ENCODE measurements at regions not wholly inside any gene's neighbourhood (a gene's known extent, or its start where the extent isn't known, plus 50 kb on each side); places are given as distances from the start of the nearest gene placed in this dataset.
"Not testable (repeated sequence)": the region's sequence is repeated elsewhere in the genome, so short reads cannot be mapped to it uniquely, and the experiment has no call there.

GRCh38 chr18:30175061-30175574 is 867.4 kb downstream of the DSC3 start:
- peak; percentile 29 for DNase-seq (ENCODE audit: low read depth)

- DNase-seq (ENCODE audit: low read depth), result no peak
Measured at GRCh38 chr18:30163573-30163972, 879.0 kb downstream of the DSC3 start.

GRCh38 chr18:30160124-30160523 is 882.4 kb downstream of the DSC3 start:
- DNase-seq (ENCODE audit: low read depth), result no peak

GRCh38 chr18:30150586-30151250 is 891.8 kb downstream of the DSC3 start:
- no peak for DNase-seq (ENCODE audit: low read depth)

GRCh38 chr18:30149585-30149984 is 893.0 kb downstream of the DSC3 start:
- no peak for DNase-seq (ENCODE audit: low read depth)

GRCh38 chr18:30142870-30143269 is 899.7 kb downstream of the DSC3 start:
- DNase-seq (ENCODE audit: low read depth), result no peak

GRCh38 chr18:30142248-30142647 is 900.3 kb downstream of the DSC3 start:
- no peak for DNase-seq (ENCODE audit: low read depth)

- DNase-seq (ENCODE audit: low read depth), result not testable (repeated sequence)
Measured at GRCh38 chr18:30141506-30141905, 901.0 kb downstream of the DSC3 start.

GRCh38 chr18:30139631-30140287 is 902.8 kb downstream of the DSC3 start:
- DNase-seq (ENCODE audit: low read depth), result no peak

GRCh38 chr18:30135938-30136337 is 906.6 kb downstream of the DSC3 start:
- DNase-seq (ENCODE audit: low read depth), result peak; percentile 22

- no peak for DNase-seq (ENCODE audit: low read depth)
Measured at GRCh38 chr18:30134020-30134419, 908.5 kb downstream of the DSC3 start.

- no peak for DNase-seq (ENCODE audit: low read depth)
Measured at GRCh38 chr18:30132959-30133358, 909.6 kb downstream of the DSC3 start.

- no peak for DNase-seq (ENCODE audit: low read depth)
Measured at GRCh38 chr18:30121397-30121796, 921.1 kb downstream of the DSC3 start.

- DNase-seq (ENCODE audit: low read depth), result no peak
Measured at GRCh38 chr18:30113454-30113853, 929.1 kb downstream of the DSC3 start.

GRCh38 chr18:30106356-30106755 is 936.2 kb downstream of the DSC3 start:
- peak; percentile 34 for DNase-seq (ENCODE audit: low read depth)

GRCh38 chr18:30103881-30104280 is 938.7 kb downstream of the DSC3 start:
- DNase-seq (ENCODE audit: low read depth), result no peak

- DNase-seq (ENCODE audit: low read depth), result no peak
Measured at GRCh38 chr18:30096796-30097195, 945.7 kb downstream of the DSC3 start.

- no peak for DNase-seq (ENCODE audit: low read depth)
Measured at GRCh38 chr18:30094556-30094955, 948.0 kb downstream of the DSC3 start.

GRCh38 chr18:30093376-30093775 is 949.2 kb downstream of the DSC3 start:
- no peak for DNase-seq (ENCODE audit: low read depth)

- no peak for DNase-seq (ENCODE audit: low read depth)
Measured at GRCh38 chr18:30088238-30089015, 954.1 kb downstream of the DSC3 start.

GRCh38 chr18:30086351-30086750 is 956.2 kb downstream of the DSC3 start:
- DNase-seq (ENCODE audit: low read depth), result no peak

GRCh38 chr18:30081122-30081521 is 961.4 kb downstream of the DSC3 start:
- no peak for DNase-seq (ENCODE audit: low read depth)

All from Daoy (cell line).